ENCODE measurements at regions not wholly inside any gene's neighbourhood (a gene's known extent, or its start where the extent isn't known, plus 50 kb on each side); places are given as distances from the start of the nearest gene placed in this dataset.

DNA sequence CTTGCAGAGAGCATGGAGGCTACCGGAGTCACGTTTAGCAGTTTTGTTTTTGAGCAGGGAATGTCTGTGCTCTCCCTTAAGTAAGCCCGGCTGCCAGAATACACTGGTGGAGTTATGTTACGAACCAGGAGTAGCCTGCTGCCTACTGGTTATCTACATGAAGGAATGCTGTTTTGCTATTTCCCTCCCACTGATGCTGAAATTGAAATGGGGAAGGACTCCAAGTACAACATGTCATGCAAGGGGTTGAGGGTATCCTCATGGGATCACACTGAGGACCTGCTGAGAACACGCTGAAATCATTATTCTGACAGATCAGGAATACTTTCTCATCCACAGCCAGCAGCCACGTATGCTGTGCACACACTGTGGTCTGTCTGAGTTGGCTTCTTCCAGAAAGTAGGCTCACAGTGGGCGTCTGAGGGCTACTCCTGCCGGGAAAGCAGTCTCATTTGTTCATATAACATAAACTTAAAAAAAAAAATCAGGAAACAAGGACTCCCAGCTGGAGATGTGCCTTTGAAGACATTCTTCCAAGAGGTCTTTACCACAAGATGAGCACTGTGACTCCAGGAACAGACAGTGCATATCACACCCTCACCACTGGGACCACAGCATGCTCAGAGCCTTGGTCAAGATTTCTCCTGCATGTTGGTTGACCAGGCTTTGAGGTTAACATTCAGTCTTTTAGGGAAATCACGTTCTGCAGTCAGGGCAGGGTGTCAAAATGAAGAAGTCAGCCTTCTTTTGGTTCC lies 300.4 kb upstream of the RASGRP1 start:
- H3K27ac ChIP-seq (ENCODE audit: low read length): no peak overlapping the region
- H3K9ac ChIP-seq (ENCODE audit: low read length): no peak overlapping the region
- no peaks in the 10 kb centered on the region for H4K20me1 ChIP-seq (ENCODE audit: insufficient read depth, low read length)
- H3K4me2 ChIP-seq (ENCODE audit: low read length): no peak overlapping the region
- no peaks in the 10 kb centered on the region for H3K36me3 ChIP-seq (replicated peaks; ENCODE audit: low read depth, low read length)
- H3K4me3 ChIP-seq (ENCODE audit: low read length): no peak overlapping the region
- no peaks in the 10 kb centered on the region for H3K79me2 ChIP-seq (ENCODE audit: low read length)
- no peak for TF ChIP-seq EZH2phosphoT487 (IDR thresholded peaks at IDR 0.05; ENCODE audit: low read depth)
- no peaks in the 10 kb centered on the region for H3K9me3 ChIP-seq (ENCODE audit: insufficient read depth, low read length)
- peaks cover 32% of the 10 kb centered on the region for H3K27me3 ChIP-seq (ENCODE audit: low read depth, low read length)
- no peaks in the 10 kb centered on the region for H3K4me1 ChIP-seq (ENCODE audit: low read length)
- no peak overlapping the region for H2AFZ ChIP-seq (ENCODE audit: low read depth, low read length)

- Histone ChIP-seq H3K4me2 (ENCODE audit: low read length) (no peak overlapping the region), H3K4me3 (ENCODE audit: low read length) (no peak overlapping the region), H3K9me3 (ENCODE audit: insufficient read depth, low read length) (no peaks in the 10 kb centered on the region), H4K20me1 (ENCODE audit: insufficient read depth, low read length) (no peaks in the 10 kb centered on the region), H3K4me1 (ENCODE audit: low read length) (no peaks in the 10 kb centered on the region), H2AFZ (ENCODE audit: low read depth, low read length) (no peak overlapping the region), H3K27ac (ENCODE audit: low read length) (no peak overlapping the region), H3K36me3 (replicated peaks; ENCODE audit: low read depth, low read length) (no peaks in the 10 kb centered on the region), H3K27me3 (ENCODE audit: low read depth, low read length) (peaks cover 32% of the 10 kb centered on the region), H3K79me2 (ENCODE audit: low read length) (no peaks in the 10 kb centered on the region), H3K9ac (ENCODE audit: low read length) (no peak overlapping the region)
- TF ChIP-seq EZH2phosphoT487 (IDR thresholded peaks at IDR 0.05; ENCODE audit: low read depth) (no peak), CTCF (IDR thresholded peaks at IDR 0.05; ENCODE audit: low read depth, low read length) (no peak)
These were observed 302.9 kb upstream of the RASGRP1 start for GRCh38 chr15:38867556-38867955.

GRCh38 chr15:38868326-38869114 lies 303.9 kb upstream of the RASGRP1 start:
- H3K79me2 ChIP-seq (ENCODE audit: low read length): no peaks in the 10 kb centered on the region
- no peak overlapping the region for H2AFZ ChIP-seq (ENCODE audit: low read depth, low read length)
- H3K9me3 ChIP-seq (ENCODE audit: insufficient read depth, low read length): no peaks in the 10 kb centered on the region
- H3K9ac ChIP-seq (ENCODE audit: low read length): no peak overlapping the region
- H3K27ac ChIP-seq (ENCODE audit: low read length): no peak overlapping the region
- no peak overlapping the region for H3K4me2 ChIP-seq (ENCODE audit: low read length)
- peaks cover 29% of the 10 kb centered on the region for H3K27me3 ChIP-seq (ENCODE audit: low read depth, low read length)
- H3K36me3 ChIP-seq (replicated peaks; ENCODE audit: low read depth, low read length): no peaks in the 10 kb centered on the region
- TF ChIP-seq EZH2phosphoT487 (IDR thresholded peaks at IDR 0.05; ENCODE audit: low read depth): no peak
- no peak for TF ChIP-seq CTCF (IDR thresholded peaks at IDR 0.05; ENCODE audit: low read depth, low read length)
- H3K4me1 ChIP-seq (ENCODE audit: low read length): no peaks in the 10 kb centered on the region
- H4K20me1 ChIP-seq (ENCODE audit: insufficient read depth, low read length): no peaks in the 10 kb centered on the region
- no peak overlapping the region for H3K4me3 ChIP-seq (ENCODE audit: low read length)

- H3K27ac ChIP-seq (ENCODE audit: low read length): no peak overlapping the region
- H3K27me3 ChIP-seq (ENCODE audit: low read depth, low read length): peaks cover 9% of the 10 kb centered on the region; the same call in 1 of the 2 replicates
- H3K4me2 ChIP-seq (ENCODE audit: low read length): no peak overlapping the region
- no peaks in the 10 kb centered on the region for H3K4me1 ChIP-seq (ENCODE audit: low read length)
- H4K20me1 ChIP-seq (ENCODE audit: insufficient read depth, low read length): no peaks in the 10 kb centered on the region
- H2AFZ ChIP-seq (ENCODE audit: low read depth, low read length): no peak overlapping the region
- no peak for TF ChIP-seq CTCF (IDR thresholded peaks at IDR 0.05; ENCODE audit: low read depth, low read length)
- TF ChIP-seq EZH2phosphoT487 (IDR thresholded peaks at IDR 0.05; ENCODE audit: low read depth): no peak
- H3K36me3 ChIP-seq (replicated peaks; ENCODE audit: low read depth, low read length): no peaks in the 10 kb centered on the region
- H3K9ac ChIP-seq (ENCODE audit: low read length): no peak overlapping the region
- H3K9me3 ChIP-seq (ENCODE audit: insufficient read depth, low read length): no peaks in the 10 kb centered on the region
- H3K4me3 ChIP-seq (ENCODE audit: low read length): no peak overlapping the region
- H3K79me2 ChIP-seq (ENCODE audit: low read length): no peaks in the 10 kb centered on the region
These were observed 307.0 kb upstream of the RASGRP1 start for GRCh38 chr15:38871638-38872037.

All from OCI-LY3 (cell line).